Progenitor cell of endocrine pancreas (in vitro differentiated cells): ENCODE measurements at regions not wholly inside any gene's neighbourhood (a gene's known extent, or its start where the extent isn't known, plus 50 kb on each side); places are given as distances from the start of the nearest gene placed in this dataset.

Source experiments
- DNase-seq: peaks from one replicate; pipeline ENCODE4 v3.0.0; 2021; ENCODE audit warnings: low spot score; ENCODE audit not compliant: unreplicated experiment
- H3K27ac Mint-ChIP-seq: 2 replicates; pipeline ENCODE4 v1.8.0; 2021; ENCODE audit warnings: mild to moderate bottlenecking, moderate library complexity, mixed read lengths
- H3K27me3 Mint-ChIP-seq: 2 replicates; pipeline ENCODE4 v1.8.0; 2021; ENCODE audit warnings: mixed read lengths
- H3K36me3 Mint-ChIP-seq: 2 replicates; pipeline ENCODE4 v1.8.0; 2022; ENCODE audit warnings: mixed read lengths; ENCODE audit not compliant: insufficient read depth
- H3K4me1 Mint-ChIP-seq: 2 replicates; pipeline ENCODE4 v1.8.0; 2021; ENCODE audit warnings: low read depth, mixed read lengths
- H3K4me3 Mint-ChIP-seq: 2 replicates; pipeline ENCODE4 v1.8.0; 2021; ENCODE audit warnings: low read depth, mild to moderate bottlenecking, moderate library complexity, mixed read lengths
- H3K9me3 Mint-ChIP-seq: 2 replicates; pipeline ENCODE4 v1.8.0; 2021; ENCODE audit warnings: low read depth, mixed read lengths
- TF ChIP-seq, protein P1 (sequence below): fragments of 200-600 bp; sonication (generic); IDR thresholded peaks from one replicate; pipeline ENCODE4 v1.5.0; 2021; ENCODE audit warnings: antibody characterized with exemption, mild to moderate bottlenecking; ENCODE audit not compliant: unreplicated experiment

DNA sequence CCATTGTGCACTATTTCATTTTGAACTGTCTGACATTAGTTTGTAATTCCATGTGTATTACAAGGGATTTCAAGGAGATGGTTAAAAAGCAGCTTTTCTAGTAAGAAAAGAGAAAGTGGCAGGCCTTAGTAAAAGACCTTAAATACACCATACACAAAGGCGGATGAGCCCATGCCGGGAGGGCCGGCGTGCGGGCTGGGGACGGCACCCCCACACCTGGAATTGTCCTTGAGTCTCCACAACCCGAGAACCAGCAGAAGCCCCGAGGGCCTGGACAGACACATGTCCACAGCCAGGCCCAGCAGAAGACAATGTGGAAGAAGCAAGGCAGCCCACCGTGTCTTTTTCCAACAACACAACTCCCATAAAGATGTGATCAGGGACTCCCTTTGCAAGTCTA lies 123.7 kb upstream of the TCERG1L start:
- no peak overlapping the region for H3K27ac Mint-ChIP-seq
- no peak overlapping the region for H3K4me3 Mint-ChIP-seq
- H3K27me3 Mint-ChIP-seq, result peaks cover 43% of the 10 kb centered on the region
- H3K9me3 Mint-ChIP-seq, result no peaks in the 10 kb centered on the region
- TF ChIP-seq, protein P1, sequence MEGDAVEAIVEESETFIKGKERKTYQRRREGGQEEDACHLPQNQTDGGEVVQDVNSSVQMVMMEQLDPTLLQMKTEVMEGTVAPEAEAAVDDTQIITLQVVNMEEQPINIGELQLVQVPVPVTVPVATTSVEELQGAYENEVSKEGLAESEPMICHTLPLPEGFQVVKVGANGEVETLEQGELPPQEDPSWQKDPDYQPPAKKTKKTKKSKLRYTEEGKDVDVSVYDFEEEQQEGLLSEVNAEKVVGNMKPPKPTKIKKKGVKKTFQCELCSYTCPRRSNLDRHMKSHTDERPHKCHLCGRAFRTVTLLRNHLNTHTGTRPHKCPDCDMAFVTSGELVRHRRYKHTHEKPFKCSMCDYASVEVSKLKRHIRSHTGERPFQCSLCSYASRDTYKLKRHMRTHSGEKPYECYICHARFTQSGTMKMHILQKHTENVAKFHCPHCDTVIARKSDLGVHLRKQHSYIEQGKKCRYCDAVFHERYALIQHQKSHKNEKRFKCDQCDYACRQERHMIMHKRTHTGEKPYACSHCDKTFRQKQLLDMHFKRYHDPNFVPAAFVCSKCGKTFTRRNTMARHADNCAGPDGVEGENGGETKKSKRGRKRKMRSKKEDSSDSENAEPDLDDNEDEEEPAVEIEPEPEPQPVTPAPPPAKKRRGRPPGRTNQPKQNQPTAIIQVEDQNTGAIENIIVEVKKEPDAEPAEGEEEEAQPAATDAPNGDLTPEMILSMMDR, result no peak
- no peak for DNase-seq
- H3K4me1 Mint-ChIP-seq, result no peaks in the 10 kb centered on the region
- no peaks in the 10 kb centered on the region for H3K36me3 Mint-ChIP-seq

DNA sequence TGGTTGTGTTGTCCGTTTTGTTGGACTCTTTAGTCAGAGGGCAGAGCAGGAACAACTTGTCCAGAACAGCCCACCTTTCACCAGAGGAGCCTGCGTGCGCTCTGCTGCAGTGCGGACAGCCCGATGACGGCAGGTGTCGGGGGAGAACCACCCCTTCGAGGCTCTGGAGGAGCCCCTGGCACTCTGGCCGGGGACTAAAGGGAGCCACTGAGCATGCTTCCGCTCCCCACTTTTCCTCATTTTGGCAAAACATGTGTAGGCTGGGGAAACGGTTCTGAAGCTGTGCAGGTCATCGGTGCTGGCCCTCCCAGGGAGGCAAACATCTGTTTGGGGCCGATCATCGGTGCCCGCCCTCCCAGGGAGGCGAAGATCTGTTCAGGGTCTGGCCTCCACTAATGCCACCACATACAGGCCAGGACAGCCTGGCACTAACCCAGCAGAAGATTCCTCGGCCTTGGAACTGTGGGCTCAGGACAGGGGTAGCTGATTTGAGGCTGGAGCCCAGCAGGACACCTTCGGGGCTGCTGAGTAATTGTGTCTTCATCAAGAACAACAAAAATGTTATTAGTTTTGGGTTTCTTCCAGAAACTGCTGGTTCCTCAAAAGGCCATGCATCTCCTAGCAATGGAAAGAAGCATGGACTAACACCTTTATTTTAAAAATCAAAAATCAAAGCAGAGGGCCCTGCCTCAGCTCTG lies 124.4 kb upstream of the TCERG1L start:
- no peaks in the 10 kb centered on the region for H3K36me3 Mint-ChIP-seq
- H3K4me3 Mint-ChIP-seq, result no peak overlapping the region
- H3K9me3 Mint-ChIP-seq, result no peaks in the 10 kb centered on the region
- TF ChIP-seq, protein P1, result no peak
- H3K27me3 Mint-ChIP-seq, result peaks cover 38% of the 10 kb centered on the region
- no peak overlapping the region for H3K27ac Mint-ChIP-seq
- H3K4me1 Mint-ChIP-seq, result no peaks in the 10 kb centered on the region
- no peak for DNase-seq

DNA sequence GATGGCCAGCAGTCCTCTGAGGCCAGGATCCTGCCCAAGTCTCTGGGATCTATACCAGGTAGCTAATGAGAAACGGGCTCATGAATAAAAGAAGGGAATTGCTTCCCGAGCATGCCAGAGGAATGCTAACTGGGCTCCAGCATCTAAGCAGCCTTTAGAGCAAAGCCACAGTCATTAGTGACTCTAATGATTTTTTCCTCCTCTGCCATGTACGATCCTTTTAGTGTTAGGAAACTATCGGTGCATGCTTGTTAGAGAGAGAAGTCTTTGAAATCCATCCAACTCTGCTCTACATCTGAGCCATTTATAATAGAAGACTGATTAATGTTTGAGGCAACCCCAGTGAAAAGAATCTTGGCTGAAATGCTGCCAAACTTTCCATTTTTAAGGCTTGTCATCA lies 124.9 kb upstream of the TCERG1L start:
- no peak for DNase-seq
- TF ChIP-seq, protein P1, result no peak
- no peak overlapping the region for H3K27ac Mint-ChIP-seq
- peaks cover 42% of the 10 kb centered on the region for H3K27me3 Mint-ChIP-seq
- no peak overlapping the region for H3K4me3 Mint-ChIP-seq
- no peaks in the 10 kb centered on the region for H3K4me1 Mint-ChIP-seq
- H3K9me3 Mint-ChIP-seq, result no peaks in the 10 kb centered on the region
- H3K36me3 Mint-ChIP-seq, result no peaks in the 10 kb centered on the region

DNA sequence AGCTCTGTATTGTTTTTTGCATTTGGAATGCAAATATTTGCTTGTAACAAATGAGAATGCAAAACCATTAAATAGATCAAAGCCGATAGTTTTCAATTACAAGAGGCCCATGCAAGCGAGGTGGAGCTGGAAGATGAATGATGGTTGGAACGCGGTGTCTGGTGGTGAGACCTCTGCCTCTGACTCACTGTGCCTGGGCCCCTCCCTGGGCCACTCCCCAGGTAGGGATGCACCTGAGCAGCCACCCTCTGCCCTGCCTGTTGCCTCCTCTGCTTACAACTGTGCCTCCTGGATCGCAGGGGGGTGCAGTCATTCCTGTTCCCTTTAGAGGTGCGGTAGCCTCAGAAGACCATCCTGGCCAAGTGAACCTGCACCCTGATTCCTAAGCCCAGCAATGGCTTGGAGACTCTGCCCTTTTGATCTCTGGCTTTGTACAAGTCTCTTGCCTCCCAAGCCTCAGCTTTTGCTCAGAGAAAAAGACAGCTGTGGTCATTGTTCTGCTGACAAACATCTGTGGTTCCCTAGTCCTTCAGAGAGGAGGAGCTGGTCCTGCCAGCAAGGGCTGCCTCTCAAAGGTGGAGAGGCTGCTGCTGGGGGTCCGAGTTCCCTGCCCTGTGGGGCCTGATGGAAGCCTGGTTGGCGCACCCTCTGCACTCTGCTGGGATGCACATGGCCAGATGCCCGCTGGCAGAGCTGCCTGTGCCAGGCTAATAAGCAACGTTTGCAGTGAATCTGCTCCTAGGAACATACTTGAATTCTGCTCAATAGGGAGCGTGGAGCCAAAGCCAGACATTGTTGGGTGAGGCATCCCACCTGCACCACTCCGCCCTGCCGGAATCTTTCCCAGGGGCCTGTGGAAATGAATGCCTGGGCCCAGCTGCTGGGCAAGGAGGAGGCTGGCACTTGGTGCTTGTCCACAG lies 126.3 kb upstream of the TCERG1L start:
- DNase-seq, result no peak
- no peaks in the 10 kb centered on the region for H3K4me1 Mint-ChIP-seq
- H3K27me3 Mint-ChIP-seq, result peaks cover 45% of the 10 kb centered on the region
- no peak overlapping the region for H3K4me3 Mint-ChIP-seq
- H3K27ac Mint-ChIP-seq, result no peak overlapping the region
- no peaks in the 10 kb centered on the region for H3K36me3 Mint-ChIP-seq
- TF ChIP-seq, protein P1, result no peak
- no peaks in the 10 kb centered on the region for H3K9me3 Mint-ChIP-seq

DNA sequence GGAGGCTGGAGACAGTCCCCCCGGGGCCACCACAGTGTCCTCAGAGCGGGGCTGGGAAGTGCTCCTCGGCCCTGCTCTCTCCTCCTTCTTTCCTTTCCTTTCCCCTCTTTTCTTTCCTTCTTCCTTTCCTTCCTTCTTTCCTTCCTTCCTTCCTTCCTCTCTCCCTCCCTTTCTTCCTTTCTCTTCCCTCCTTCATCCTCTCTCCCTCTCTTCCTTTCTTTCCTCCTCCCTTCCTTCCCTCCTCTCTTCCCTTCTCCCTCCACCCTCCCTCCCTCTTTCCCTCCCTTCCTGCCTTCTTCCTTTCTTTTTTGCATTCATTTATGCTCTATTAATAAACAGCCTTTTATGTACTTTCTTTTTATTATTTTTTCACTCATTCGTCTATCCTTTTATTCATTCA lies 127.1 kb upstream of the TCERG1L start:
- Mint-ChIP-seq H3K4me1 (no peaks in the 10 kb centered on the region), H3K9me3 (no peaks in the 10 kb centered on the region), H3K36me3 (no peaks in the 10 kb centered on the region), H3K4me3 (no peak overlapping the region), H3K27me3 (peaks cover 45% of the 10 kb centered on the region), H3K27ac (no peak overlapping the region)
- TF ChIP-seq, protein P1, result no peak
- no peak for DNase-seq
